Ovary (tissue), 7 donors: ENCODE measurements at regions not wholly inside any gene's neighbourhood (a gene's known extent, or its start where the extent isn't known, plus 50 kb on each side); places are given as distances from the start of the nearest gene placed in this dataset.
"Not testable (repeated sequence)": the region's sequence is repeated elsewhere in the genome, so short reads cannot be mapped to it uniquely, and the experiment has no call there.

ENCODE experiments used
- DNase-seq, 5 donors: peaks; one replicate each; pipeline ENCODE4 v3.0.0-alpha.2; 2019 to 2020
- H3K27ac ChIP-seq, 2 donors: fragments of 200-600 bp; one replicate each; pipeline versions ENCODE4 v1.5.1 to v1.8.0; 2019 to 2022
- H3K27me3 ChIP-seq: fragments of 200-600 bp; one replicate; pipeline ENCODE4 v1.8.0; 2022
- H3K36me3 ChIP-seq: fragments of 200-600 bp; sonication (generic); one replicate; pipeline ENCODE4 v1.5.1; 2019
- H3K4me1 ChIP-seq: one replicate; pipeline ENCODE4 v1.8.1; 2013; ENCODE audit warnings: mild to moderate bottlenecking, moderate library complexity; ENCODE audit not compliant: insufficient read depth
- H3K4me3 ChIP-seq: fragments of 200-600 bp; sonication (generic); one replicate; pipeline ENCODE4 v1.5.1; 2017
- H3K9me3 ChIP-seq, 2 donors: fragments of 200-600 bp in 1 of 2; sonication (generic) in 1 of 2; one replicate each; pipeline versions ENCODE4 v1.5.1 to v1.8.1; 2013 to 2019; ENCODE audit warnings: mild to moderate bottlenecking in 1 of 2, moderate library complexity in 1 of 2
- CTCF ChIP-seq, 3 donors: fragments of 450-650 bp in 2 of 3; fragments of 200-600 bp in 1 of 3; IDR thresholded peaks; one replicate each; pipeline versions ENCODE4 v1.5.1 to v1.8.0; 2016 to 2022; ENCODE audit warnings: antibody characterized with exemption in 3 of 3, mild to moderate bottlenecking in 1 of 3
- EP300 ChIP-seq: sonication (generic); formaldehyde crosslinking; IDR thresholded peaks from one replicate; pipeline ENCODE4 v1.6.1; 2017; ENCODE audit warnings: antibody characterized with exemption
- POLR2A ChIP-seq: fragments of 450-650 bp; IDR thresholded peaks from one replicate; pipeline ENCODE4 v1.6.1; 2017; ENCODE audit warnings: antibody characterized with exemption, mild to moderate bottlenecking, moderate library complexity
- WGBS, 3 donors: extraction: QIAGEN DNeasy Blood & Tissue Kit in 1 of 3; methylation state at CpG; one replicate each; pipeline versions ENCODE4 v1.1.5 to v1.1.7; 2013 to 2017; 5-methylcytosine and 5-hydroxymethylcytosine counted together
- intact Hi-C, 4 donors: fragments of 100-400 bp; cut with DNase I; formaldehyde crosslinking; loops; one replicate each; pipeline versions ENCODE4 v1.11.0 to v1.15.1; 2022 to 2023
- donor health status: DM: no; HTN: no; CAD: no; lungs with moderate emphysema.
- donor health status: DM: no; HTN: no; CAD: no.
- donor health status: Bipolar disorder and iron deficiency.
- donor health status: DM: no; HTN: no; CAD: no.
- donor health status: DM: yes; HTN: yes; CAD: no.

GRCh38 chr2:4221434-4221833 lies 518.1 kb downstream of the DCDC2C start:
- DNase-seq, result no peak
- Histone ChIP-seq H3K36me3 (no peaks in the 10 kb centered on the region), H3K4me3 (no peak overlapping the region), H3K4me1 (no peaks in the 10 kb centered on the region), H3K9me3 (no peaks in the 10 kb centered on the region), H3K27ac (no peak overlapping the region), H3K27me3 (no peaks in the 10 kb centered on the region)
- WGBS, 3 donors, result 86 to 88% (median 86%) methylated on average over 1 of the region's 1 CpG
- intact Hi-C loops, result no loop called here
- TF ChIP-seq CTCF (IDR thresholded peaks at IDR 0.05) (no peak), POLR2A (no peak), EP300 (no peak)

- Histone ChIP-seq H3K9me3 (no peaks in the 10 kb centered on the region), H3K27ac (no peak overlapping the region), H3K27me3 (no peaks in the 10 kb centered on the region), H3K4me1 (no peaks in the 10 kb centered on the region), H3K4me3 (no peak overlapping the region), H3K36me3 (no peaks in the 10 kb centered on the region)
- no peak for TF ChIP-seq EP300
- TF ChIP-seq CTCF (IDR thresholded peaks at IDR 0.05), result no peak
- TF ChIP-seq POLR2A, result no peak
- WGBS, 3 donors, result 85 to 87% (median 86%) methylated on average over 6 of the region's 6 CpGs
- intact Hi-C loops, result no loop called here
- no peak for DNase-seq
Observed at GRCh38 chr2:4221845-4222244, 518.5 kb downstream of the DCDC2C start.

GRCh38 chr2:4244422-4244821 lies 541.0 kb downstream of the DCDC2C start:
- intact Hi-C loops, H3K27ac ChIP-seq: not testable (repeated sequence)

GRCh38 chr2:4246364-4247131 lies 543.2 kb downstream of the DCDC2C start:
- TF ChIP-seq POLR2A, result no peak
- no peak for TF ChIP-seq EP300
- TF ChIP-seq CTCF (IDR thresholded peaks at IDR 0.05), result no peak
- Histone ChIP-seq H3K27ac (no peak overlapping the region), H3K4me1 (no peaks in the 10 kb centered on the region), H3K4me3 (no peak overlapping the region), H3K9me3 (no peaks in the 10 kb centered on the region), H3K36me3 (no peaks in the 10 kb centered on the region), H3K27me3 (no peaks in the 10 kb centered on the region)
- DNase-seq, result no peak
- intact Hi-C loops, result no loop called here
- WGBS, 3 donors, result 23 to 41% (median 28%) methylated on average over 11 of the region's 11 CpGs

More at GRCh38 chr2:4244422-4244821, 541.0 kb downstream of the DCDC2C start:
- H3K9me3 ChIP-seq, H3K4me3 ChIP-seq, H3K4me1 ChIP-seq, H3K36me3 ChIP-seq, H3K27me3 ChIP-seq, DNase-seq: not testable (repeated sequence)
- WGBS, 3 donors, result 91 to 94% (median 93%) methylated on average over 9 of the region's 9 CpGs

GRCh38 chr2:4247791-4248190 lies 544.4 kb downstream of the DCDC2C start:
- Histone ChIP-seq H3K36me3 (no peaks in the 10 kb centered on the region), H3K4me3 (no peak overlapping the region), H3K27ac (no peak overlapping the region), H3K27me3 (no peaks in the 10 kb centered on the region), H3K4me1 (no peaks in the 10 kb centered on the region), H3K9me3 (no peaks in the 10 kb centered on the region)
- no peak for TF ChIP-seq CTCF (IDR thresholded peaks at IDR 0.05)
- TF ChIP-seq POLR2A, result no peak
- no peak for TF ChIP-seq EP300
- intact Hi-C loops, result no loop called here
- DNase-seq, result no peak
- 36 to 51% (median 38%) methylated on average over 3 of the region's 3 CpGs for WGBS, 3 donors
